ENCODE measurements at regions not wholly inside any gene's neighbourhood (a gene's known extent, or its start where the extent isn't known, plus 50 kb on each side); places are given as distances from the start of the nearest gene placed in this dataset.

GRCh38 chr1:30263888-30264671 lies 459.3 kb downstream of the MATN1 start:
- Histone ChIP-seq H3K4me3 (replicated peaks in 1 of 3) (no peak overlapping the region), H3K4me1 (peaks cover 0 to 10% of the 10 kb centered on the region in 2 donors), H3K36me3 (no peaks in the 10 kb centered on the region), H3K27ac (no peak overlapping the region), H3K9me3 (no peaks in the 10 kb centered on the region), H3K27me3 (no peaks in the 10 kb centered on the region)
- WGBS, 2 donors: 48 to 62% methylated on average over 5 to 9 of the region's 9 CpGs
- peak; percentile 76 to 93 for DNase-seq
- intact Hi-C loops (cut with DNase I): no loop called here
- no peak for TF ChIP-seq POLR2A (IDR thresholded peaks at IDR 0.05)
- TF ChIP-seq, protein P1, sequence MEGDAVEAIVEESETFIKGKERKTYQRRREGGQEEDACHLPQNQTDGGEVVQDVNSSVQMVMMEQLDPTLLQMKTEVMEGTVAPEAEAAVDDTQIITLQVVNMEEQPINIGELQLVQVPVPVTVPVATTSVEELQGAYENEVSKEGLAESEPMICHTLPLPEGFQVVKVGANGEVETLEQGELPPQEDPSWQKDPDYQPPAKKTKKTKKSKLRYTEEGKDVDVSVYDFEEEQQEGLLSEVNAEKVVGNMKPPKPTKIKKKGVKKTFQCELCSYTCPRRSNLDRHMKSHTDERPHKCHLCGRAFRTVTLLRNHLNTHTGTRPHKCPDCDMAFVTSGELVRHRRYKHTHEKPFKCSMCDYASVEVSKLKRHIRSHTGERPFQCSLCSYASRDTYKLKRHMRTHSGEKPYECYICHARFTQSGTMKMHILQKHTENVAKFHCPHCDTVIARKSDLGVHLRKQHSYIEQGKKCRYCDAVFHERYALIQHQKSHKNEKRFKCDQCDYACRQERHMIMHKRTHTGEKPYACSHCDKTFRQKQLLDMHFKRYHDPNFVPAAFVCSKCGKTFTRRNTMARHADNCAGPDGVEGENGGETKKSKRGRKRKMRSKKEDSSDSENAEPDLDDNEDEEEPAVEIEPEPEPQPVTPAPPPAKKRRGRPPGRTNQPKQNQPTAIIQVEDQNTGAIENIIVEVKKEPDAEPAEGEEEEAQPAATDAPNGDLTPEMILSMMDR (IDR thresholded peaks at IDR 0.05): no peak

DNA sequence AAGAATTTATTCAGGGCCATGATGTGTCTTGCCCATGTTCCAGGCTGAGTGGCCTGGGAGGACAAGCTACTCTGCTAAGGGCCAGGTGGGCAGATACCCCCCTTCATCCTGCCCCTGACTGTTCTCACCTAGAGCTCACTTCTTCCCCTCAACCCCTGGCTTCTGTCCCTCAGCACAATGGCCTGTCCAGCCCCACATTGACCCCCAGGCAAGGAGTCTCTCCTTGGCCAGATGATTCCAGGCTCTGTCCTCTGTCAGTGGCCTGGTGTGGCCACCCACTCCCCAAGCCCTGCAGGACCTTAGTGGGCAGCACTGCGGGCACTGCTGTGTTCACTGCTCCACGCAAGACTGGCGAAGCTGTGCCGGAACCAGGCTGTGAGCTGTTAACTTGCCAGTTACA lies 460.0 kb downstream of the MATN1 start:
- intact Hi-C loops (cut with DNase I): no loop called here
- Histone ChIP-seq H3K4me1 (peaks cover 0 to 10% of the 10 kb centered on the region in 2 donors), H3K27me3 (no peaks in the 10 kb centered on the region), H3K27ac (no peak overlapping the region), H3K9me3 (no peaks in the 10 kb centered on the region), H3K36me3 (no peaks in the 10 kb centered on the region), H3K4me3 (replicated peaks in 1 of 3) (no peak overlapping the region)
- peak; percentile 5 to 30 for DNase-seq
- no peak for TF ChIP-seq POLR2A (IDR thresholded peaks at IDR 0.05)
- 74 to 79% methylated on average over 4 of the region's 4 CpGs for WGBS, 2 donors

- no peaks in the 10 kb centered on the region for H3K9me3 ChIP-seq
- H3K27me3 ChIP-seq: no peaks in the 10 kb centered on the region
- H3K4me3 ChIP-seq (replicated peaks in 1 of 3): no peak overlapping the region
- H3K4me1 ChIP-seq: peaks cover 0 to 10% of the 10 kb centered on the region in 2 donors
- intact Hi-C loops (cut with DNase I): no loop called here
- H3K36me3 ChIP-seq: no peaks in the 10 kb centered on the region
- WGBS, 2 donors: 83 to 88% methylated on average over 5 of the region's 5 CpGs
- TF ChIP-seq, protein P1 (IDR thresholded peaks at IDR 0.05): no peak
- TF ChIP-seq POLR2A (IDR thresholded peaks at IDR 0.05): no peak
- H3K27ac ChIP-seq: no peak overlapping the region
- no peak for DNase-seq
These were observed 461.2 kb downstream of the MATN1 start for GRCh38 chr1:30262158-30262557.

GRCh38 chr1:30260318-30260717 lies 463.1 kb downstream of the MATN1 start:
- Histone ChIP-seq H3K27me3 (no peaks in the 10 kb centered on the region), H3K4me3 (replicated peaks in 1 of 3) (no peak overlapping the region), H3K4me1 (peaks cover 0 to 10% of the 10 kb centered on the region in 2 donors), H3K36me3 (no peaks in the 10 kb centered on the region), H3K9me3 (no peaks in the 10 kb centered on the region), H3K27ac (no peak overlapping the region)
- TF ChIP-seq POLR2A (IDR thresholded peaks at IDR 0.05): no peak
- intact Hi-C loops (cut with DNase I): no loop called here
- 74 to 86% methylated on average over 3 of the region's 3 CpGs for WGBS, 2 donors
- no peak for DNase-seq

DNA sequence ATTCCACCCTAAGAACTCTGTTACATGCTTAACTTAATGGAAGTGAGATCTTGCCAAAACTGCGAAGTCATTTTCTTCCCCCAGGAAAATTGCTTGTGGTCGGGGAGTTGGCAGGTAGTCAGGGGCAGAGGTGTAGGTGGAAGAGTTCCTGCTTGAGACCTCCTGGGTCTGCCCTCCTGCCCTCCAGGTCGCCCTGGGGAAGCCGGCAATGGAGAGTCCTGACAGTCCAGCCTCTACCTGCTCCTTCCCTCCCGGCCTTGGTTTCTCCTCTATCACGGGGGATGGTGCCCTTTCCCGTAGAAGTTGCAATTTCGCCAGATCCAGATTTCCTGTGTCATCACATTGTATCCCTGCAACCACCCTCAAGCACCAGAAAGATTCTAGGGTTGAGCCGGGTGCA lies 463.8 kb downstream of the MATN1 start:
- Histone ChIP-seq H3K27ac (no peak overlapping the region), H3K4me1 (peaks cover 0 to 10% of the 10 kb centered on the region in 2 donors), H3K9me3 (no peaks in the 10 kb centered on the region), H3K27me3 (no peaks in the 10 kb centered on the region), H3K36me3 (no peaks in the 10 kb centered on the region), H3K4me3 (replicated peaks in 1 of 3) (no peak overlapping the region)
- WGBS, 2 donors: 55 to 70% methylated on average over 9 of the region's 9 CpGs
- TF ChIP-seq POLR2A (IDR thresholded peaks at IDR 0.05): no peak
- TF ChIP-seq, protein P1 (IDR thresholded peaks at IDR 0.05): no peak
- intact Hi-C loops (cut with DNase I): no loop called here
- no peak for DNase-seq

DNA sequence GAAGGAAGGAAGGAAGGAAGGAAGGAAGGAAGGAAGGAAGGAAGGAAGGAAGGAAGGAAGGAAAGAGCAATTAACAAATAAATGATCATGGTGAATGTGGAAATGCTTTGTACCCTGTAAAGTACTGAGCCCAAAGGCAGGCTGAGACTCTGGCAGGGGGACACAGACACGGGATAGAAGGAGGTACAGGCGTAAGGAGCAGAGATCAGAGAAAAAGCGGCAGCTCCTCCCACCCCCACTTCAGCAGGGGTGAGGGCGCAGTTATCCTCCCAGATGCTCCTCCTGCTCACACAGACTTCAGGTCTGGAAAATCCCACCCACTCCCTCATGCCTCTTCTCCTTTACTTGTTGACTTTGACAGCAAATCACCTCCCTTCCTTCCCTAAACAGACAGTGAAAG lies 464.5 kb downstream of the MATN1 start:
- intact Hi-C loops (cut with DNase I): no loop called here
- Histone ChIP-seq H3K36me3 (no peaks in the 10 kb centered on the region), H3K27ac (no peak overlapping the region), H3K9me3 (no peaks in the 10 kb centered on the region), H3K27me3 (no peaks in the 10 kb centered on the region), H3K4me1 (peaks cover 0 to 3% of the 10 kb centered on the region in 2 donors), H3K4me3 (replicated peaks in 1 of 3) (no peak overlapping the region)
- WGBS, 2 donors: 7 to 11% methylated on average over 4 of the region's 4 CpGs
- TF ChIP-seq POLR2A (IDR thresholded peaks at IDR 0.05): no peak
- TF ChIP-seq, protein P1 (IDR thresholded peaks at IDR 0.05): no peak
- no peak for DNase-seq

Measured in thyroid gland (tissue), 4 donors.